ENCODE measurements at regions not wholly inside any gene's neighbourhood (a gene's known extent, or its start where the extent isn't known, plus 50 kb on each side); places are given as distances from the start of the nearest gene placed in this dataset.

DNA sequence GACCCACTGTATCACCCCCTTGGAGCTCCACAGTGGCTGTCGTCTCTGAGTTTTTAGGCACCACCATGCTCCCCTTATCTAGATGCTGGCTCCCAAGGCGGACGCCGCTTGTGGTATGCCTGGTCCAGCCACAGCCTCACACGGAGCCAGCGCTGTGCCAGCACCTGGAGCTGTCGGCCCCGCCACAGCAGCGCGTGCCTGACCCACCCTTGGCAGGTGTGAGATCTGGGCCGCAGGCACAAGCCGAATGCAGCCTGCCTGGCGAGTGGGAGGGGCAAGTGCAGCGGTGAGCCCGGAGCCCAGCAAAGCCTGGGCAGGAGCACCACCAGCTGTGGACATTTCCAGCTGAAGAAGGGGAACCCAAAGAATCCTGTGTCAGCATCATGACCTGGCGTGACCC lies 91.9 kb upstream of the BACE2 start:
- Histone ChIP-seq H3K27me3 (peaks cover 6% of the 10 kb centered on the region), H3K4me3 (no peak overlapping the region), H3K36me3 (replicated peaks in 1 of 2) (no peaks in the 10 kb centered on the region), H3K9me3 (replicated peaks in 1 of 3) (no peaks in the 10 kb centered on the region), H3K27ac (no peak overlapping the region), H3K4me1 (replicated peaks in 1 of 2) (no peaks in the 10 kb centered on the region)
- no peak for DNase-seq
- intact Hi-C loops (cut with DNase I): loop anchor here in 1 of 2 donors (10.0 kb wide), 1 partner anchor 611 kb away; no protein-coding TSS in a partner anchor
- 82 to 95% (median 91%) methylated on average over 5 to 16 of the region's 16 CpGs for WGBS, 4 donors
- TF ChIP-seq POLR2A (IDR thresholded peaks at IDR 0.05): no peak
- TF ChIP-seq, protein P1, sequence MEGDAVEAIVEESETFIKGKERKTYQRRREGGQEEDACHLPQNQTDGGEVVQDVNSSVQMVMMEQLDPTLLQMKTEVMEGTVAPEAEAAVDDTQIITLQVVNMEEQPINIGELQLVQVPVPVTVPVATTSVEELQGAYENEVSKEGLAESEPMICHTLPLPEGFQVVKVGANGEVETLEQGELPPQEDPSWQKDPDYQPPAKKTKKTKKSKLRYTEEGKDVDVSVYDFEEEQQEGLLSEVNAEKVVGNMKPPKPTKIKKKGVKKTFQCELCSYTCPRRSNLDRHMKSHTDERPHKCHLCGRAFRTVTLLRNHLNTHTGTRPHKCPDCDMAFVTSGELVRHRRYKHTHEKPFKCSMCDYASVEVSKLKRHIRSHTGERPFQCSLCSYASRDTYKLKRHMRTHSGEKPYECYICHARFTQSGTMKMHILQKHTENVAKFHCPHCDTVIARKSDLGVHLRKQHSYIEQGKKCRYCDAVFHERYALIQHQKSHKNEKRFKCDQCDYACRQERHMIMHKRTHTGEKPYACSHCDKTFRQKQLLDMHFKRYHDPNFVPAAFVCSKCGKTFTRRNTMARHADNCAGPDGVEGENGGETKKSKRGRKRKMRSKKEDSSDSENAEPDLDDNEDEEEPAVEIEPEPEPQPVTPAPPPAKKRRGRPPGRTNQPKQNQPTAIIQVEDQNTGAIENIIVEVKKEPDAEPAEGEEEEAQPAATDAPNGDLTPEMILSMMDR (IDR thresholded peaks at IDR 0.05): no peak

DNA sequence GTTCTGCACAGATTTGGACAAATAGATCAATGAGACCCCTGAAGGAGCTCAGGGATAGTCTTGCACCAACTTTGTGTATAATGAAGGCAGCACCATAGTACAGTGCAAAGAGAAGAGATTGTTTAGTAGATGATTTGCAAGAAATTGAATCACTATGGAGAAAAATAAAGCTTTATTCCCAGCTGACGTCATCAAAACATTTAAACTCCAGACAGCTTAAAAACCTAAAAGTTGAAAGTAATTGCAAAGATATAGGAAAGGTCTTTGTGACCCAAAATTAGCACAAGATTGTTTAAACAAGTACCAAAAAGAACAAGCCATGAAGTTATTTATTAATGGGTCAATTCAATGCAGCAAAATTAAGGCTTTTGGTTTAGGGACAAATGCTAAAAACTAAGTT lies 88.8 kb upstream of the BACE2 start:
- 11 to 70% (median 53%) methylated on average over 1 of the region's 1 CpG for WGBS, 4 donors
- intact Hi-C loops (cut with DNase I): loop anchor here in 1 of 2 donors (10.0 kb wide), 1 partner anchor 614 kb away; no protein-coding TSS in a partner anchor
- TF ChIP-seq, protein P1 (IDR thresholded peaks at IDR 0.05): no peak
- no peak for TF ChIP-seq POLR2A (IDR thresholded peaks at IDR 0.05)

DNA sequence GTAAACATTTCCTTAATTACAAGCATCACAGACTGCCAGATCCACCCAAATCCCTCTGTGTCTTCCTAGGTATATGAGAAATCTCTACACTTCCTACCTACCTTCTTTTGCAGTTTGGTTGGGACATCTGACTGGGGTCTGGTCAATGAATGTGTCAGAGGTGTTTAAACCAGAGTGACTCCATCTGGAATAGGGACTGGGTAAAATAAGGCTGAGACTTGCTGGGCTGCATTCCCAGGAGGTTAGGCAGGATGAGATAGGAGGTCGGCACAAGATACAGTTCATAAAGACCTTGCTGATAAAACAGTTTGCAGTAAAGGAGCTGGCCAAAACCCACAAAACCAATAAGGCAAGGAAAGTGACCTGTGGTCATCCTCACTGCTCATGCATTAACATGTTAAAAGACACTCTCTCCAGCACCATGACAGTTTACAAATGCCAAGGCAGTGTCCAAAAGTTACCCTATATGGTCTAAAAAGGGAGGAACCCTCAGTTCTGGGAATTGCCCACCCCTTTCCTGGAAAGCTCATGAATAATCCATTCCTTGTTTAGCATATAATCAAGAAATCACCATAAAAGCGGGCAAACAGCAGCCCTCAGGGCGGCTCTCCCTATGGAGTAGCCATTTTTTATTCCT lies 87.4 kb upstream of the BACE2 start:
- H3K27me3 ChIP-seq: peaks cover 6% of the 10 kb centered on the region
- H3K36me3 ChIP-seq (replicated peaks in 1 of 2): no peaks in the 10 kb centered on the region
- no peak for DNase-seq
- intact Hi-C loops (cut with DNase I): no loop called here
- H3K4me3 ChIP-seq: no peak overlapping the region
- H3K27ac ChIP-seq: no peak overlapping the region
- H3K4me1 ChIP-seq (replicated peaks in 1 of 2): no peaks in the 10 kb centered on the region
- 62 to 75% (median 69%) methylated on average over 3 of the region's 3 CpGs for WGBS, 4 donors
- H3K9me3 ChIP-seq (replicated peaks in 1 of 3): no peaks in the 10 kb centered on the region
- TF ChIP-seq, protein P1 (IDR thresholded peaks at IDR 0.05): no peak
- no peak for TF ChIP-seq POLR2A (IDR thresholded peaks at IDR 0.05)

More for the DNA sequence above, 88.8 kb upstream of the BACE2 start:
- DNase-seq: no peak
- Histone ChIP-seq H3K27me3 (peaks cover 6% of the 10 kb centered on the region), H3K4me1 (replicated peaks in 1 of 2) (no peaks in the 10 kb centered on the region), H3K4me3 (no peak overlapping the region), H3K27ac (no peak overlapping the region), H3K9me3 (replicated peaks in 1 of 3) (no peaks in the 10 kb centered on the region), H3K36me3 (replicated peaks in 1 of 2) (no peaks in the 10 kb centered on the region)

DNA sequence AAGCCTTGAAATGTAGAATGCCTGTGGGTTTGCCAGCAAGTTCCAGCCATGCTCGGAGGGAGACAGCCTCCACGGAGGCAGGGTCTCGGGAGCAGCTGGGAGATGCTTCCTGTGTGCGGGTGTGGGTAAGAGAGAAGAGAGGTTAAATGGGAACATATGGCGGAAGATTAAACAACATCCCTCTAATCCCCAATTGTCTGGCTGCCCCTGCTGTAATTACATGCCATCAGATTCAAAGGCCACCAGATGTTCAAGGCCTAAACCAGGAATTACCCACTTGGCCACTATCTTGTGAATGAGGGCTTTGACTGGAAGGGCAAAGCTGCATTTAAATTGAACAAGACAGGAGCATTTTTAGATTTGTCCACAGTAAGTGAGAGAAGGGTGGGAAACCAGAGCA lies 81.4 kb upstream of the BACE2 start:
- Histone ChIP-seq H3K4me1 (replicated peaks in 1 of 2) (no peaks in the 10 kb centered on the region), H3K27me3 (no peaks in the 10 kb centered on the region), H3K9me3 (replicated peaks in 1 of 3) (no peaks in the 10 kb centered on the region), H3K36me3 (replicated peaks in 1 of 2) (no peaks in the 10 kb centered on the region), H3K4me3 (no peak overlapping the region), H3K27ac (no peak overlapping the region)
- TF ChIP-seq POLR2A (IDR thresholded peaks at IDR 0.05): no peak
- TF ChIP-seq, protein P1 (IDR thresholded peaks at IDR 0.05): no peak
- DNase-seq: no peak
- 76 to 85% (median 79%) methylated on average over 5 of the region's 5 CpGs for WGBS, 4 donors
- intact Hi-C loops (cut with DNase I): no loop called here

Data from adrenal gland (tissue), 9 donors.